Liver (tissue), 8 donors: ENCODE measurements at regions not wholly inside any gene's neighbourhood (a gene's known extent, or its start where the extent isn't known, plus 50 kb on each side); places are given as distances from the start of the nearest gene placed in this dataset.

Source experiments
- DNase-seq: peaks from one replicate; pipeline ENCODE4 v3.0.0-alpha.2; 2017; ENCODE audit warnings: low spot score
- H3K27ac ChIP-seq, 2 donors: one replicate each; pipeline ENCODE4 v1.7.0; 2013; ENCODE audit warnings: inconsistent platforms in 2 of 2, low read length in 2 of 2, control low read depth in 1 of 2, low read depth in 1 of 2, mild to moderate bottlenecking in 1 of 2
- H3K27me3 ChIP-seq, 4 donors: one replicate each; pipeline versions ENCODE4 v1.6.1 to v1.7.0; 2013; ENCODE audit warnings: low read length in 3 of 4, inconsistent platforms in 1 of 4, mild to moderate bottlenecking in 1 of 4, moderate library complexity in 1 of 4; ENCODE audit not compliant: control insufficient read depth in 4 of 4, insufficient read depth in 4 of 4
- H3K36me3 ChIP-seq, 4 donors: one replicate each; pipeline versions ENCODE4 v1.6.1 to v1.7.0; 2013; ENCODE audit warnings: low read length in 3 of 4, mild to moderate bottlenecking in 3 of 4, low read depth in 1 of 4, moderate library complexity in 1 of 4; ENCODE audit not compliant: control insufficient read depth in 4 of 4, insufficient read depth in 3 of 4
- H3K4me1 ChIP-seq, 4 donors: one replicate each; pipeline versions ENCODE4 v1.6.1 to v1.7.0; 2013; ENCODE audit warnings: low read length in 3 of 4, mild to moderate bottlenecking in 3 of 4, moderate library complexity in 1 of 4; ENCODE audit not compliant: control insufficient read depth in 4 of 4, insufficient read depth in 4 of 4
- H3K4me3 ChIP-seq, 3 donors: one replicate each; pipeline versions ENCODE4 v1.6.1 to v1.7.0; 2013; ENCODE audit warnings: low read length in 3 of 3, control low read depth in 1 of 3, low read depth in 1 of 3, mild to moderate bottlenecking in 1 of 3
- H3K9ac ChIP-seq, 2 donors: one replicate each; pipeline ENCODE4 v1.7.0; 2013; ENCODE audit warnings: low read length in 2 of 2, mild to moderate bottlenecking in 2 of 2, moderate library complexity in 2 of 2, control low read depth in 1 of 2, low read depth in 1 of 2
- H3K9me3 ChIP-seq, 4 donors: one replicate each; pipeline versions ENCODE4 v1.6.1 to v1.7.0; 2013; ENCODE audit warnings: low read length in 3 of 4; ENCODE audit not compliant: control insufficient read depth in 4 of 4
- ATF3 ChIP-seq: IDR thresholded peaks from 2 replicates; pipeline ENCODE4 v1.6.1; 2016; ENCODE audit warnings: antibody characterized with exemption
- CTCF ChIP-seq: fragments of 150-350 bp; IDR thresholded peaks from 2 replicates; pipeline ENCODE4 v1.5.1; 2017; ENCODE audit warnings: improper control_type of control experiment, low read depth, low read length; ENCODE audit not compliant: missing input control
- FOXA1 ChIP-seq: IDR thresholded peaks from 2 replicates; pipeline ENCODE4 v1.6.1; 2016; ENCODE audit warnings: antibody characterized with exemption
- FOXA2 ChIP-seq: IDR thresholded peaks from 2 replicates; pipeline ENCODE4 v1.6.1; 2016; ENCODE audit warnings: antibody characterized with exemption
- GABPA ChIP-seq, 2 donors: IDR thresholded peaks in 1 of 2; conservative IDR thresholded peaks in 1 of 2; 2 replicates each; pipeline ENCODE4 v1.6.1; 2016; ENCODE audit warnings: antibody characterized with exemption in 2 of 2, mild to moderate bottlenecking in 1 of 2, moderate library complexity in 1 of 2
- HNF4A ChIP-seq, 2 donors: conservative IDR thresholded peaks; 2 replicates each; pipeline ENCODE4 v1.6.1; 2016; ENCODE audit warnings: antibody characterized with exemption in 2 of 2, mild to moderate bottlenecking in 2 of 2
- HNF4G ChIP-seq: IDR thresholded peaks from 2 replicates; pipeline ENCODE4 v1.6.1; 2016; ENCODE audit warnings: antibody characterized with exemption
- JUND ChIP-seq, 2 donors: IDR thresholded peaks; 2 replicates each; pipeline ENCODE4 v1.6.1; 2016; ENCODE audit warnings: antibody characterized with exemption in 2 of 2
- NR2F2 ChIP-seq: IDR thresholded peaks from 2 replicates; pipeline ENCODE4 v1.6.1; 2016; ENCODE audit warnings: antibody characterized with exemption
- RAD21 ChIP-seq, 2 donors: IDR thresholded peaks; 2 replicates each; pipeline ENCODE4 v1.6.1; 2016; ENCODE audit warnings: antibody characterized with exemption in 2 of 2, mild to moderate bottlenecking in 2 of 2
- REST ChIP-seq: IDR thresholded peaks from 2 replicates; pipeline ENCODE4 v1.6.1; 2016; ENCODE audit warnings: antibody characterized with exemption, mild to moderate bottlenecking
- RXRA ChIP-seq, 2 donors: IDR thresholded peaks; 2 replicates each; pipeline ENCODE4 v1.6.1; 2017 to 2018; ENCODE audit warnings: antibody characterized with exemption in 2 of 2, mild to moderate bottlenecking in 1 of 2
- SP1 ChIP-seq: IDR thresholded peaks from 2 replicates; pipeline ENCODE4 v1.6.1; 2018; ENCODE audit warnings: antibody characterized with exemption, mild to moderate bottlenecking
- TAF1 ChIP-seq: conservative IDR thresholded peaks from 2 replicates; pipeline ENCODE4 v1.6.1; 2016; ENCODE audit warnings: antibody characterized with exemption, mild to moderate bottlenecking
- ZBTB33 ChIP-seq: IDR thresholded peaks from 2 replicates; pipeline ENCODE4 v1.6.1; 2016; ENCODE audit warnings: antibody characterized with exemption
- WGBS: extraction: QIAGEN DNeasy Blood & Tissue Kit; methylation state at CpG from one replicate; pipeline ENCODE4 v1.1.7; 2013; 5-methylcytosine and 5-hydroxymethylcytosine counted together
- donor health status: healthy.
- donor health status: healthy.
- donor health status: healthy.
- donor health status: healthy.
- donor health status: healthy.

GRCh38 chr20:47887064-47887463 is 101.8 kb upstream of the SULF2 start (continued):
- TF ChIP-seq HNF4G: no peak
- TF ChIP-seq HNF4A (conservative IDR thresholded peaks at IDR 0.05): no peak

GRCh38 chr20:47886454-47887041 is 101.3 kb upstream of the SULF2 start:
- no peak for TF ChIP-seq RXRA (IDR thresholded peaks at IDR 0.05)
- TF ChIP-seq TAF1: no peak
- TF ChIP-seq HNF4G: no peak
- TF ChIP-seq ZBTB33: no peak
- no peak for TF ChIP-seq REST
- no peak for TF ChIP-seq HNF4A (conservative IDR thresholded peaks at IDR 0.05)
- no peak for TF ChIP-seq GABPA (IDR thresholded peaks at IDR 0.05 in 1 of 2, conservative IDR thresholded peaks at IDR 0.05 in 1 of 2)
- TF ChIP-seq SP1: no peak
- no peak for TF ChIP-seq NR2F2
- no peak overlapping the region for H3K9ac ChIP-seq
- H3K27ac ChIP-seq: no peak overlapping the region
- H3K27me3 ChIP-seq: no peaks in the 10 kb centered on the region
- peaks cover 0 to 4% (median 0%) of the 10 kb centered on the region in 4 donors for H3K4me1 ChIP-seq
- H3K36me3 ChIP-seq: no peaks in the 10 kb centered on the region
- no peaks in the 10 kb centered on the region for H3K9me3 ChIP-seq
- WGBS: 51% methylated on average over 18 of the region's 18 CpGs
- no peak overlapping the region for H3K4me3 ChIP-seq
- peak; percentile 75 for DNase-seq

GRCh38 chr20:47885909-47886453 is 100.7 kb upstream of the SULF2 start:
- no peaks in the 10 kb centered on the region for H3K27me3 ChIP-seq
- H3K4me3 ChIP-seq: no peak overlapping the region
- H3K27ac ChIP-seq: no peak overlapping the region
- no peak overlapping the region for H3K9ac ChIP-seq
- 78% methylated on average over 8 of the region's 8 CpGs for WGBS
- H3K9me3 ChIP-seq: no peaks in the 10 kb centered on the region
- no peaks in the 10 kb centered on the region for H3K36me3 ChIP-seq
- TF ChIP-seq RAD21 (IDR thresholded peaks at IDR 0.05): no peak
- TF ChIP-seq HNF4A (conservative IDR thresholded peaks at IDR 0.05): no peak
- no peak for TF ChIP-seq REST
- TF ChIP-seq FOXA2: no peak
- TF ChIP-seq ATF3: no peak
- TF ChIP-seq CTCF: no peak
- TF ChIP-seq ZBTB33: no peak
- TF ChIP-seq JUND (IDR thresholded peaks at IDR 0.05): no peak
- no peak for TF ChIP-seq FOXA1
- no peak for TF ChIP-seq HNF4G
- TF ChIP-seq NR2F2: no peak
- peaks cover 0 to 4% (median 0%) of the 10 kb centered on the region in 4 donors for H3K4me1 ChIP-seq
- DNase-seq: no peak
